ENCODE measurements at regions not wholly inside any gene's neighbourhood (a gene's known extent, or its start where the extent isn't known, plus 50 kb on each side); places are given as distances from the start of the nearest gene placed in this dataset.

DNA sequence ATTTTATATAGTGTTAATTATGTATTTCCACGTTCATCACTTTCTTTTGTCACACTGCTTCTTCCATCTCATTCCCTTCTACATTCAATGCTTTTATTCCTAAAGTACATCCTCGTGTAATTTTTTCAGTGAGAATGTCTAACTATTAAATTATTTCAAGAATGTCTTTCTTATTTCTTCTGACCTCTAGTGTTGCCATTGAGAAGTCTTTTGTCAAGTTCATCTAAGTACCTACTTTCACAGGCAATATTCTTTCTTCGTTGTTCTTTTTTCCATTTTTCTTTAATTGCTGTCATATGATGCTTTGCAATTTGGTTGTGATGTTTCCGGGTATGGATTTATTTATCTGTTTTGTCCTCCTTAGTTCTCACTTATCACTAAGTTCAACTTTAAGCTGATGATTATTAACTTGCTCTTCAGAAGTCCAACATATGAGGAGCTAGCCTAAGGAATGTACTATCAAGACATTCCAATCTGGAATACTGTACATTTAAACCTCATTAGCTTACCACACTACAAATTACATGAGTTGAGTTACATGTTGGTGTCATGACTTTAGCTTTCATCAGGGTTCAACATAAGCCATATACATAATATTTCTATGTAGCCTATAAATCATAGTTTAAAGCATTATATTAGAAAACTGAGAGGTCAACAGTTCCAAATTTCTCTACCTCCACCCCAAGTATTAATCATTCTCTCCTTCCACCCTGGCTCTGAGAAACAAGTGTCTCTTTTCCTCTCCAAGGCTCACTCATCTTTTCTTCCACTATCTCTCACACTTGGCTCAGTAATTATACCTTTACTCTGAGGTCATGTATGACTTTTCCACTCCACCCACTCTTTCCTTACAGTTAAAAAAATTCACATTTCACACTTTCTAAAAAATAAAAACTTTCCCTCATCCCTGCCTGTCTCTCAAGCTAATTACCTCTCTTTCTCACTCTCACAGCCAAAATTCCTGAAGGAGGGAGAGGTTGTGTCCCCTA lies 81.5 kb downstream of the COX18 start:
- TF ChIP-seq CTCF (IDR thresholded peaks at IDR 0.05; ENCODE audit: low read depth, low read length): peak; percentile 23
- H3K27me3 ChIP-seq: no peaks in the 10 kb centered on the region
- H3K36me3 ChIP-seq: no peaks in the 10 kb centered on the region
- peak in 1 of 2 donors; percentile 21 for DNase-seq (ENCODE audit: low read depth in 1 of 2, low spot score in 1 of 2)
- no peak overlapping the region for H3K27ac ChIP-seq
- H3K4me3 ChIP-seq: no peak overlapping the region
- no peaks in the 10 kb centered on the region for H3K4me1 ChIP-seq (ENCODE audit: low read depth)
- H3K9me3 ChIP-seq (ENCODE audit: low read depth): no peaks in the 10 kb centered on the region

GRCh38 chr4:72984351-72984750 lies 85.2 kb downstream of the COX18 start:
- Histone ChIP-seq H3K9me3 (ENCODE audit: low read depth) (no peaks in the 10 kb centered on the region), H3K27me3 (no peaks in the 10 kb centered on the region), H3K4me3 (no peak overlapping the region), H3K27ac (no peak overlapping the region), H3K4me1 (ENCODE audit: low read depth) (no peaks in the 10 kb centered on the region), H3K36me3 (no peaks in the 10 kb centered on the region)
- TF ChIP-seq CTCF (IDR thresholded peaks at IDR 0.05; ENCODE audit: low read depth, low read length): no peak
- DNase-seq (ENCODE audit: low read depth in 1 of 2, low spot score in 1 of 2): no peak

GRCh38 chr4:72983709-72984108 lies 85.8 kb downstream of the COX18 start:
- Histone ChIP-seq H3K9me3 (ENCODE audit: low read depth) (no peaks in the 10 kb centered on the region), H3K36me3 (no peaks in the 10 kb centered on the region), H3K27me3 (no peaks in the 10 kb centered on the region), H3K4me3 (no peak overlapping the region), H3K4me1 (ENCODE audit: low read depth) (no peaks in the 10 kb centered on the region), H3K27ac (no peak overlapping the region)
- TF ChIP-seq CTCF (IDR thresholded peaks at IDR 0.05; ENCODE audit: low read depth, low read length): no peak
- no peak for DNase-seq (ENCODE audit: low read depth in 1 of 2, low spot score in 1 of 2)

GRCh38 chr4:72977936-72978485 lies 91.5 kb downstream of the COX18 start:
- H3K4me1 ChIP-seq (ENCODE audit: low read depth): no peaks in the 10 kb centered on the region
- H3K4me3 ChIP-seq: no peak overlapping the region
- no peak for DNase-seq (ENCODE audit: low read depth in 1 of 2, low spot score in 1 of 2)
- H3K27me3 ChIP-seq: no peaks in the 10 kb centered on the region
- H3K36me3 ChIP-seq: no peaks in the 10 kb centered on the region
- TF ChIP-seq CTCF (IDR thresholded peaks at IDR 0.05; ENCODE audit: low read depth, low read length): no peak
- H3K27ac ChIP-seq: no peak overlapping the region
- H3K9me3 ChIP-seq (ENCODE audit: low read depth): no peaks in the 10 kb centered on the region

GRCh38 chr4:72975488-72975784 lies 94.1 kb downstream of the COX18 start:
- H3K27ac ChIP-seq: no peak overlapping the region
- TF ChIP-seq CTCF (IDR thresholded peaks at IDR 0.05; ENCODE audit: low read depth, low read length): no peak
- no peaks in the 10 kb centered on the region for H3K9me3 ChIP-seq (ENCODE audit: low read depth)
- H3K4me1 ChIP-seq (ENCODE audit: low read depth): no peaks in the 10 kb centered on the region
- peak in 1 of 2 donors; percentile 42 for DNase-seq (ENCODE audit: low read depth in 1 of 2, low spot score in 1 of 2)
- H3K36me3 ChIP-seq: no peaks in the 10 kb centered on the region
- no peaks in the 10 kb centered on the region for H3K27me3 ChIP-seq
- H3K4me3 ChIP-seq: no peak overlapping the region
